ENCODE measurements at regions not wholly inside any gene's neighbourhood (a gene's known extent, or its start where the extent isn't known, plus 50 kb on each side); places are given as distances from the start of the nearest gene placed in this dataset.
"Not testable (repeated sequence)": the region's sequence is repeated elsewhere in the genome, so short reads cannot be mapped to it uniquely, and the experiment has no call there.

DNA sequence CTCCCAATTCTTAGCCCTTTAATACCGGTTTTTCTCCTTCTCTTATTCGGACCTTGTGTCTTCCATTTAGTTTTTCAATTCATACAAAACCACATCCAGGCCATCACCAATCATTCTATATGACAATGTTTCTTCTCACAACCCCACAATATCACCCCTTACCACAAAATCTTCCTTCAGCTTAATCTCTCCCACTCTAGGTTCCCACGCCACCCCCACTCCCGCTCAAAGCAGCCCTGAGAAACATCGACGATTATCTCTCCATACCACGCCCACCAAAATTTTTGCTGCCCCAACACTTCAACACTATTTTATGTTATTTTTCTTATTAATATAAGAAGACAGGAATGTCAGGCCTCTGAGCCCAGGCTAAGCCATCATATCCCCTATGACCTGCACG lies 99.5 kb upstream of the PPM1J start:
- TF ChIP-seq, protein P1, sequence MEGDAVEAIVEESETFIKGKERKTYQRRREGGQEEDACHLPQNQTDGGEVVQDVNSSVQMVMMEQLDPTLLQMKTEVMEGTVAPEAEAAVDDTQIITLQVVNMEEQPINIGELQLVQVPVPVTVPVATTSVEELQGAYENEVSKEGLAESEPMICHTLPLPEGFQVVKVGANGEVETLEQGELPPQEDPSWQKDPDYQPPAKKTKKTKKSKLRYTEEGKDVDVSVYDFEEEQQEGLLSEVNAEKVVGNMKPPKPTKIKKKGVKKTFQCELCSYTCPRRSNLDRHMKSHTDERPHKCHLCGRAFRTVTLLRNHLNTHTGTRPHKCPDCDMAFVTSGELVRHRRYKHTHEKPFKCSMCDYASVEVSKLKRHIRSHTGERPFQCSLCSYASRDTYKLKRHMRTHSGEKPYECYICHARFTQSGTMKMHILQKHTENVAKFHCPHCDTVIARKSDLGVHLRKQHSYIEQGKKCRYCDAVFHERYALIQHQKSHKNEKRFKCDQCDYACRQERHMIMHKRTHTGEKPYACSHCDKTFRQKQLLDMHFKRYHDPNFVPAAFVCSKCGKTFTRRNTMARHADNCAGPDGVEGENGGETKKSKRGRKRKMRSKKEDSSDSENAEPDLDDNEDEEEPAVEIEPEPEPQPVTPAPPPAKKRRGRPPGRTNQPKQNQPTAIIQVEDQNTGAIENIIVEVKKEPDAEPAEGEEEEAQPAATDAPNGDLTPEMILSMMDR (IDR thresholded peaks at IDR 0.05) = not testable (repeated sequence)
- TF ChIP-seq POLR2A, EP300, POLR2AphosphoS5 (IDR thresholded peaks at IDR 0.05): not testable (repeated sequence)

Measured in suprapubic skin (tissue), 4 donors.